ENCODE measurements at regions not wholly inside any gene's neighbourhood (a gene's known extent, or its start where the extent isn't known, plus 50 kb on each side); places are given as distances from the start of the nearest gene placed in this dataset.

- Histone ChIP-seq H3K4me3 (no peak overlapping the region), H3K4me1 (no peaks in the 10 kb centered on the region), H3K27me3 (no peaks in the 10 kb centered on the region), H3K36me3 (no peaks in the 10 kb centered on the region), H3K9me3 (peaks cover 4% of the 10 kb centered on the region), H3K27ac (no peak overlapping the region)
- DNase-seq (ENCODE audit: low spot score in 2 of 2), result no peak
- TF ChIP-seq POLR2AphosphoS5 (IDR thresholded peaks at IDR 0.05) (no peak), POLR2A (IDR thresholded peaks at IDR 0.05) (no peak), EP300 (IDR thresholded peaks at IDR 0.05) (no peak), CTCF (IDR thresholded peaks at IDR 0.05) (no peak)
Measured at GRCh38 chr11:105443623-105444022, 166.2 kb upstream of the GRIA4 start.

- Histone ChIP-seq H3K4me3 (no peak overlapping the region), H3K36me3 (no peaks in the 10 kb centered on the region), H3K4me1 (no peaks in the 10 kb centered on the region), H3K9me3 (peaks cover 6% of the 10 kb centered on the region), H3K27me3 (no peaks in the 10 kb centered on the region), H3K27ac (no peak overlapping the region)
- no peak for DNase-seq (ENCODE audit: low spot score in 2 of 2)
- TF ChIP-seq POLR2A (IDR thresholded peaks at IDR 0.05) (no peak), EP300 (IDR thresholded peaks at IDR 0.05) (no peak), CTCF (IDR thresholded peaks at IDR 0.05) (no peak), POLR2AphosphoS5 (IDR thresholded peaks at IDR 0.05) (no peak)
- WGBS, result 57% methylated on average over 3 of the region's 3 CpGs
Measured at GRCh38 chr11:105432241-105432995, 177.5 kb upstream of the GRIA4 start.

- no peak for DNase-seq (ENCODE audit: low spot score in 2 of 2)
- Histone ChIP-seq H3K36me3 (no peaks in the 10 kb centered on the region), H3K27me3 (no peaks in the 10 kb centered on the region), H3K4me3 (no peak overlapping the region), H3K4me1 (no peaks in the 10 kb centered on the region), H3K9me3 (no peaks in the 10 kb centered on the region), H3K27ac (no peak overlapping the region)
- 81% methylated on average over 6 of the region's 6 CpGs for WGBS
- no peak for TF ChIP-seq CTCF (IDR thresholded peaks at IDR 0.05)
- no peak for TF ChIP-seq EP300 (IDR thresholded peaks at IDR 0.05)
- no peak for TF ChIP-seq POLR2AphosphoS5 (IDR thresholded peaks at IDR 0.05)
- no peak for TF ChIP-seq POLR2A (IDR thresholded peaks at IDR 0.05)
Measured at GRCh38 chr11:105429096-105429910, 180.6 kb upstream of the GRIA4 start.

- no peak for DNase-seq (ENCODE audit: low spot score in 2 of 2)
- TF ChIP-seq CTCF (IDR thresholded peaks at IDR 0.05) (no peak), EP300 (IDR thresholded peaks at IDR 0.05) (no peak), POLR2AphosphoS5 (IDR thresholded peaks at IDR 0.05) (no peak)
- no peaks in the 10 kb centered on the region for H3K4me1 ChIP-seq
- WGBS, result 77% methylated on average over 1 of the region's 1 CpG
- no peaks in the 10 kb centered on the region for H3K27me3 ChIP-seq
- no peaks in the 10 kb centered on the region for H3K9me3 ChIP-seq
- no peaks in the 10 kb centered on the region for H3K36me3 ChIP-seq
- H3K27ac ChIP-seq, result no peak overlapping the region
- no peak overlapping the region for H3K4me3 ChIP-seq
Measured at GRCh38 chr11:105407101-105407500, 202.8 kb upstream of the GRIA4 start.

GRCh38 chr11:105401269-105401809 lies 208.5 kb upstream of the GRIA4 start:
- H3K9me3 ChIP-seq, result no peaks in the 10 kb centered on the region
- H3K4me3 ChIP-seq, result no peak overlapping the region
- no peak for TF ChIP-seq EP300 (IDR thresholded peaks at IDR 0.05)
- TF ChIP-seq POLR2AphosphoS5 (IDR thresholded peaks at IDR 0.05), result no peak
- no peak for TF ChIP-seq CTCF (IDR thresholded peaks at IDR 0.05)
- no peak for TF ChIP-seq POLR2A (IDR thresholded peaks at IDR 0.05)
- no peaks in the 10 kb centered on the region for H3K36me3 ChIP-seq
- H3K27ac ChIP-seq, result no peak overlapping the region
- 76% methylated on average over 2 of the region's 2 CpGs for WGBS
- no peaks in the 10 kb centered on the region for H3K27me3 ChIP-seq
- no peaks in the 10 kb centered on the region for H3K4me1 ChIP-seq
- no peak for DNase-seq (ENCODE audit: low spot score in 2 of 2)
